PC-3 (cell line): ENCODE measurements at regions not wholly inside any gene's neighbourhood (a gene's known extent, or its start where the extent isn't known, plus 50 kb on each side); places are given as distances from the start of the nearest gene placed in this dataset.

Source experiments
- ATAC-seq: fragments of 200-7000 bp; cut with Tn5 transposase; 2 replicates; pipeline ENCODE4 v1.9.1; 2020; ENCODE audit warnings: mild to moderate bottlenecking, moderate library complexity
- BruUV-seq: library from RNA; stranded (reverse); fragments of 400-500 nt; replicated peaks from 2 replicates; lab custom pipeline; 2021; lab: Mats Ljungman, UMichigan
- CTCF ChIA-PET: fragments of 300-600 bp; sonication (Branson Sonifier 250); formaldehyde crosslinking; loops from one replicate; lab custom pipeline; 2022; ENCODE audit warnings: antibody characterized with exemption; lab: Charles Lee
- POLR2A ChIA-PET: fragments of 300-600 bp; sonication (Branson Sonifier 250); formaldehyde crosslinking; loops from one replicate; lab custom pipeline; 2022; ENCODE audit warnings: antibody characterized with exemption; ENCODE audit not compliant: unreplicated experiment; lab: Charles Lee
- DNase-seq: peaks from one replicate; pipeline ENCODE4 v3.0.0-alpha.2; 2015
- H2AFZ ChIP-seq: fragments of 300-600 bp; sonication (generic); 2 replicates; pipeline ENCODE4 v1.6.0; 2016; ENCODE audit warnings: antibody characterized with exemption, low read length
- H3F3A ChIP-seq: fragments of 300-600 bp; sonication (generic); one replicate; pipeline ENCODE4 v1.6.0; 2017; ENCODE audit warnings: antibody characterized with exemption, low read length, control low read depth, mild to moderate bottlenecking; ENCODE audit not compliant: unreplicated experiment
- H3K27ac ChIP-seq: fragments of 300-600 bp; sonication (generic); 2 replicates; pipeline ENCODE4 v1.5.1; 2016; ENCODE audit warnings: mild to moderate bottlenecking, low read length
- H3K27me3 ChIP-seq: fragments of 300-600 bp; sonication (generic); 2 replicates; pipeline ENCODE4 v1.6.1; 2016; ENCODE audit warnings: low read length, mixed read lengths
- H3K36me3 ChIP-seq: fragments of 300-600 bp; sonication (generic); 2 replicates; pipeline ENCODE4 v1.6.1; 2016; ENCODE audit warnings: low read depth, mixed run types, low read length, mixed read lengths
- H3K4me1 ChIP-seq: fragments of 300-600 bp; sonication (generic); 2 replicates; pipeline ENCODE4 v1.5.1; 2016; ENCODE audit warnings: low read length; ENCODE audit not compliant: insufficient read depth
- H3K4me2 ChIP-seq: fragments of 300-600 bp; sonication (generic); 2 replicates; pipeline ENCODE4 v1.6.0; 2016; ENCODE audit warnings: low read length
- H3K4me3 ChIP-seq: fragments of 300-600 bp; sonication (generic); 2 replicates; pipeline ENCODE4 v1.5.1; 2016; ENCODE audit warnings: mild to moderate bottlenecking, low read length, mixed read lengths
- H3K79me2 ChIP-seq: fragments of 300-600 bp; sonication (generic); 2 replicates; pipeline ENCODE4 v1.6.1; 2017; ENCODE audit warnings: low read length, mixed read lengths
- H3K9ac ChIP-seq: fragments of 300-600 bp; sonication (generic); 2 replicates; pipeline ENCODE4 v1.6.0; 2016; ENCODE audit warnings: mild to moderate bottlenecking, low read length
- H3K9me2 ChIP-seq: fragments of 300-600 bp; sonication (generic); replicated peaks from 2 replicates; pipeline ENCODE4 v1.6.1; 2016; ENCODE audit warnings: mixed run types, low read length, mixed read lengths
- H3K9me3 ChIP-seq: fragments of 300-600 bp; sonication (generic); 2 replicates; pipeline ENCODE4 v1.6.1; 2016; ENCODE audit warnings: low read length, mixed read lengths
- H4K20me1 ChIP-seq: fragments of 300-600 bp; sonication (generic); 2 replicates; pipeline ENCODE4 v1.6.1; 2016; ENCODE audit warnings: low read length, mixed read lengths
- CTCF ChIP-seq: fragments of 300-600 bp; sonication (generic); conservative IDR thresholded peaks from 2 replicates; pipeline ENCODE4 v1.5.1; 2017; ENCODE audit warnings: antibody characterized with exemption, low read depth, mild to moderate bottlenecking, low read length
- EZH2 ChIP-seq: fragments of 300-600 bp; sonication (generic); IDR thresholded peaks from one replicate; pipeline ENCODE4 v1.6.1; 2017; ENCODE audit warnings: antibody characterized with exemption, mild to moderate bottlenecking, low read length; ENCODE audit not compliant: unreplicated experiment
- EZH2phosphoT487 ChIP-seq: fragments of 300-600 bp; sonication (generic); IDR thresholded peaks from 2 replicates; pipeline ENCODE4 v1.6.1; 2018; ENCODE audit warnings: mild to moderate bottlenecking, antibody characterized with exemption, low read length, borderline replicate concordance
- intact Hi-C: fragments of 100-400 bp; cut with micrococcal nuclease; formaldehyde crosslinking; loops from 2 replicates; pipeline ENCODE4 v1.9.0; 2023

- POLR2A ChIA-PET, result no interaction called here
- no peaks in the 10 kb centered on the region for H3K79me2 ChIP-seq
- no peak overlapping the region for H3K27ac ChIP-seq
- ATAC-seq, result no peak
- no peaks in the 10 kb centered on the region for H3K4me1 ChIP-seq
- no peak overlapping the region for H3K9ac ChIP-seq
- TF ChIP-seq CTCF, result no peak
- no peak for TF ChIP-seq EZH2
- no peak for TF ChIP-seq EZH2phosphoT487
- H2AFZ ChIP-seq, result no peak overlapping the region
- H3K9me3 ChIP-seq, result no peaks in the 10 kb centered on the region
- intact Hi-C loops, result no loop called here
- no peaks in the 10 kb centered on the region for H4K20me1 ChIP-seq
- no peaks in the 10 kb centered on the region for H3K27me3 ChIP-seq
- no peaks in the 10 kb centered on the region for H3K9me2 ChIP-seq
- no peak for DNase-seq
- CTCF ChIA-PET, result no interaction called here
- H3K4me2 ChIP-seq, result no peak overlapping the region
- H3K36me3 ChIP-seq, result no peaks in the 10 kb centered on the region
- no peaks in the 10 kb centered on the region for H3F3A ChIP-seq
- no TSS peak for BruUV-seq
- H3K4me3 ChIP-seq, result no peak overlapping the region
These were observed 361.7 kb downstream of the GPAM start for GRCh38 chr10:111821871-111822270.

- Histone ChIP-seq H3K79me2 (no peaks in the 10 kb centered on the region), H4K20me1 (no peaks in the 10 kb centered on the region), H3K9ac (no peak overlapping the region), H3K9me3 (no peaks in the 10 kb centered on the region), H3K27ac (no peak overlapping the region), H3K4me1 (no peaks in the 10 kb centered on the region), H2AFZ (no peak overlapping the region), H3K4me2 (no peak overlapping the region), H3F3A (no peaks in the 10 kb centered on the region), H3K9me2 (no peaks in the 10 kb centered on the region), H3K36me3 (no peaks in the 10 kb centered on the region), H3K4me3 (no peak overlapping the region), H3K27me3 (no peaks in the 10 kb centered on the region)
- TF ChIP-seq EZH2phosphoT487, result no peak
- TF ChIP-seq CTCF, result no peak
- ChIA-PET CTCF (no interaction called here), POLR2A (no interaction called here)
- no peak for DNase-seq
- intact Hi-C loops, result no loop called here
- no TSS peak for BruUV-seq
- ATAC-seq, result no peak
These were observed 360.9 kb downstream of the GPAM start for GRCh38 chr10:111822661-111823060.

- Histone ChIP-seq H3F3A (no peaks in the 10 kb centered on the region), H3K9ac (no peak overlapping the region), H3K4me1 (no peaks in the 10 kb centered on the region), H3K4me3 (no peak overlapping the region), H3K4me2 (no peak overlapping the region), H3K79me2 (no peaks in the 10 kb centered on the region), H3K36me3 (no peaks in the 10 kb centered on the region), H3K9me2 (no peaks in the 10 kb centered on the region), H2AFZ (no peak overlapping the region), H4K20me1 (no peaks in the 10 kb centered on the region), H3K27ac (no peak overlapping the region), H3K27me3 (no peaks in the 10 kb centered on the region), H3K9me3 (no peaks in the 10 kb centered on the region)
- intact Hi-C loops, result no loop called here
- CTCF ChIA-PET, result no interaction called here
- DNase-seq, result no peak
- no peak for ATAC-seq
- POLR2A ChIA-PET, result no interaction called here
- TF ChIP-seq EZH2phosphoT487 (no peak), CTCF (no peak), EZH2 (no peak)
- no TSS peak for BruUV-seq
These were observed 359.4 kb downstream of the GPAM start for GRCh38 chr10:111824128-111824527.
